CD14-positive monocyte (primary cell): ENCODE measurements at regions not wholly inside any gene's neighbourhood (a gene's known extent, or its start where the extent isn't known, plus 50 kb on each side); places are given as distances from the start of the nearest gene placed in this dataset.

Source experiments
- DNase-seq, 3 donors: peaks; one replicate each; pipeline ENCODE4 v3.0.0-alpha.2; 2011 to 2022
- H2AFZ ChIP-seq: 2 replicates; pipeline ENCODE4 v1.6.0; 2012; ENCODE audit warnings: mild to moderate bottlenecking, low read depth, low read length, inconsistent platforms; ENCODE audit not compliant: insufficient read depth, poor library complexity, severe bottlenecking
- H3K27ac ChIP-seq, 2 donors: 1 replicate in 1 of 2; 2 replicates in 1 of 2; pipeline ENCODE4 v1.5.1; 2012 to 2013; ENCODE audit warnings: low read length in 2 of 2, control low read depth in 1 of 2, inconsistent platforms in 1 of 2, low read depth in 1 of 2, mild to moderate bottlenecking in 1 of 2
- H3K27me3 ChIP-seq, 2 donors: one replicate each; pipeline versions ENCODE4 v1.6.0 to v1.6.1; 2011 to 2013; ENCODE audit warnings: low read length in 2 of 2; ENCODE audit not compliant: control insufficient read depth in 2 of 2, insufficient read depth in 2 of 2
- H3K36me3 ChIP-seq, 2 donors: replicated peaks in 1 of 2; 1 replicate in 1 of 2; 2 replicates in 1 of 2; pipeline versions ENCODE4 v1.5.1 to v1.6.1; 2012 to 2013; ENCODE audit warnings: low read length in 2 of 2, control low read depth in 1 of 2, inconsistent platforms in 1 of 2, mild to moderate bottlenecking in 1 of 2; ENCODE audit not compliant: insufficient read depth in 2 of 2, control insufficient read depth in 1 of 2
- H3K4me1 ChIP-seq, 2 donors: 1 replicate in 1 of 2; 2 replicates in 1 of 2; pipeline versions ENCODE4 v1.5.1 to v1.6.1; 2012 to 2013; ENCODE audit warnings: low read length in 2 of 2, control low read depth in 1 of 2, inconsistent platforms in 1 of 2, mild to moderate bottlenecking in 1 of 2, moderate library complexity in 1 of 2; ENCODE audit not compliant: insufficient read depth in 2 of 2, control insufficient read depth in 1 of 2
- H3K4me2 ChIP-seq: replicated peaks from 2 replicates; pipeline ENCODE3; 2012; ENCODE audit warnings: low read length, moderate library complexity, mild to moderate bottlenecking; ENCODE audit not compliant: poor library complexity, severe bottlenecking; ENCODE audit errors: extremely low read depth
- H3K4me3 ChIP-seq, 3 experiments: fragments of 200-600 bp in 1 of 3; sonication (generic) in 1 of 3; replicated peaks in 1 of 3; 1 replicate in 2 of 3; 2 replicates in 1 of 3; pipeline ENCODE4 v1.5.1; 2011 to 2013; ENCODE audit warnings: low read length in 3 of 3, mild to moderate bottlenecking in 3 of 3, control low read depth in 2 of 3, low read depth in 2 of 3, inconsistent platforms in 1 of 3, moderate library complexity in 1 of 3
- H3K79me2 ChIP-seq: 2 replicates; pipeline ENCODE4 v1.6.0; 2012; ENCODE audit warnings: mild to moderate bottlenecking, control low read depth, inconsistent platforms, low read length, moderate library complexity; ENCODE audit not compliant: insufficient read depth
- H3K9ac ChIP-seq: 2 replicates; pipeline ENCODE4 v1.6.0; 2017; ENCODE audit warnings: low read length, mild to moderate bottlenecking; ENCODE audit not compliant: insufficient read depth, poor library complexity, severe bottlenecking
- H3K9me3 ChIP-seq, 2 donors: replicated peaks in 1 of 2; 1 replicate in 1 of 2; 2 replicates in 1 of 2; pipeline versions ENCODE4 v1.5.1 to v1.6.1; 2012 to 2013; ENCODE audit warnings: low read length in 2 of 2, control low read depth in 1 of 2; ENCODE audit not compliant: control insufficient read depth in 1 of 2, insufficient read depth in 1 of 2
- H4K20me1 ChIP-seq: 2 replicates; pipeline ENCODE4 v1.6.0; 2012; ENCODE audit warnings: mild to moderate bottlenecking, low read length, control low read depth, moderate library complexity; ENCODE audit not compliant: insufficient read depth
- H3K27ac Mint-ChIP-seq, 7 donors: one replicate each; pipeline ENCODE4 v1.8.0; 2020; ENCODE audit warnings: mild to moderate bottlenecking in 7 of 7, mixed read lengths in 7 of 7, moderate library complexity in 6 of 7, inconsistent platforms in 2 of 7
- H3K27me3 Mint-ChIP-seq, 3 donors: one replicate each; pipeline ENCODE4 v1.8.0; 2021 to 2022; ENCODE audit warnings: low read depth in 3 of 3, mild to moderate bottlenecking in 3 of 3, mixed read lengths in 3 of 3, moderate library complexity in 3 of 3, inconsistent platforms in 1 of 3
- H3K36me3 Mint-ChIP-seq, 2 donors: one replicate each; pipeline ENCODE4 v1.8.0; 2020; ENCODE audit warnings: mixed read lengths in 2 of 2, inconsistent platforms in 1 of 2, mild to moderate bottlenecking in 1 of 2
- H3K4me1 Mint-ChIP-seq: one replicate; pipeline ENCODE4 v1.8.0; 2020; ENCODE audit warnings: mild to moderate bottlenecking, mixed read lengths
- H3K4me3 Mint-ChIP-seq, 2 donors: one replicate each; pipeline ENCODE4 v1.8.0; 2020; ENCODE audit warnings: mild to moderate bottlenecking in 2 of 2, mixed read lengths in 2 of 2, moderate library complexity in 1 of 2
- H3K9me3 Mint-ChIP-seq, 7 donors: one replicate each; pipeline ENCODE4 v1.8.0; 2020 to 2022; ENCODE audit warnings: mixed read lengths in 7 of 7, mild to moderate bottlenecking in 6 of 7, moderate library complexity in 6 of 7, inconsistent platforms in 2 of 7
- WGBS: methylation state at CpG from one replicate; pipeline ENCODE4 v1.1.5; 2013; ENCODE audit warnings: missing lambda C conversion rate; ENCODE audit not compliant: insufficient coverage; 5-methylcytosine and 5-hydroxymethylcytosine counted together
- intact Hi-C, 2 donors: fragments of 100-400 bp; cut with micrococcal nuclease; formaldehyde crosslinking; loops; one replicate each; pipeline versions ENCODE4 v1.15.0 to v1.15.1; 2023
- TF ChIP-seq, protein P1 (sequence below): fragments of 200-600 bp; IDR thresholded peaks from one replicate; pipeline ENCODE4 v1.8.0; 2022; ENCODE audit warnings: antibody characterized with exemption, mild to moderate bottlenecking

GRCh38 chr1:232132572-232132971 is 497.4 kb downstream of the SIPA1L2 start:
- Histone ChIP-seq H3K9ac (no peak overlapping the region), H4K20me1 (no peaks in the 10 kb centered on the region), H3K4me3 (no peak overlapping the region), H3K27ac (no peak overlapping the region), H3K9me3 (peaks cover 0 to 13% of the 10 kb centered on the region in 2 donors), H3K4me1 (no peaks in the 10 kb centered on the region), H3K79me2 (no peaks in the 10 kb centered on the region), H3K36me3 (no peaks in the 10 kb centered on the region), H3K4me2 (no peak overlapping the region), H3K27me3 (no peaks in the 10 kb centered on the region), H2AFZ (no peak overlapping the region)
- no CpG with 5 or more reads among the region's 1 CpG for WGBS
- Mint-ChIP-seq H3K9me3 (peaks cover 4 to 17% (median 11%) of the 10 kb centered on the region in 7 donors), H3K27me3 (peaks cover 3 to 7% (median 6%) of the 10 kb centered on the region in 3 donors), H3K27ac (no peak overlapping the region), H3K36me3 (no peaks in the 10 kb centered on the region), H3K4me3 (no peak overlapping the region), H3K4me1 (no peaks in the 10 kb centered on the region)
- no peak for DNase-seq
- TF ChIP-seq, protein P1, sequence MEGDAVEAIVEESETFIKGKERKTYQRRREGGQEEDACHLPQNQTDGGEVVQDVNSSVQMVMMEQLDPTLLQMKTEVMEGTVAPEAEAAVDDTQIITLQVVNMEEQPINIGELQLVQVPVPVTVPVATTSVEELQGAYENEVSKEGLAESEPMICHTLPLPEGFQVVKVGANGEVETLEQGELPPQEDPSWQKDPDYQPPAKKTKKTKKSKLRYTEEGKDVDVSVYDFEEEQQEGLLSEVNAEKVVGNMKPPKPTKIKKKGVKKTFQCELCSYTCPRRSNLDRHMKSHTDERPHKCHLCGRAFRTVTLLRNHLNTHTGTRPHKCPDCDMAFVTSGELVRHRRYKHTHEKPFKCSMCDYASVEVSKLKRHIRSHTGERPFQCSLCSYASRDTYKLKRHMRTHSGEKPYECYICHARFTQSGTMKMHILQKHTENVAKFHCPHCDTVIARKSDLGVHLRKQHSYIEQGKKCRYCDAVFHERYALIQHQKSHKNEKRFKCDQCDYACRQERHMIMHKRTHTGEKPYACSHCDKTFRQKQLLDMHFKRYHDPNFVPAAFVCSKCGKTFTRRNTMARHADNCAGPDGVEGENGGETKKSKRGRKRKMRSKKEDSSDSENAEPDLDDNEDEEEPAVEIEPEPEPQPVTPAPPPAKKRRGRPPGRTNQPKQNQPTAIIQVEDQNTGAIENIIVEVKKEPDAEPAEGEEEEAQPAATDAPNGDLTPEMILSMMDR = no peak
- intact Hi-C loops = no loop called here

GRCh38 chr1:232131715-232132391 is 498.1 kb downstream of the SIPA1L2 start:
- TF ChIP-seq, protein P1 = no peak
- no peak overlapping the region for H2AFZ ChIP-seq
- no peak overlapping the region for H3K27ac ChIP-seq
- Mint-ChIP-seq H3K4me3 (no peak overlapping the region), H3K4me1 (no peaks in the 10 kb centered on the region), H3K27me3 (peaks cover 3 to 7% (median 5%) of the 10 kb centered on the region in 3 donors), H3K27ac (no peak overlapping the region), H3K36me3 (no peaks in the 10 kb centered on the region), H3K9me3 (peaks cover 4 to 20% (median 11%) of the 10 kb centered on the region in 7 donors)
- no peak for DNase-seq
- H3K36me3 ChIP-seq = no peaks in the 10 kb centered on the region
- no peak overlapping the region for H3K9ac ChIP-seq
- H3K27me3 ChIP-seq = no peaks in the 10 kb centered on the region
- no CpG with 5 or more reads among the region's 1 CpG for WGBS
- intact Hi-C loops = no loop called here
- peaks cover 0 to 13% of the 10 kb centered on the region in 2 donors for H3K9me3 ChIP-seq
- H3K4me3 ChIP-seq = no peak overlapping the region
- no peaks in the 10 kb centered on the region for H3K4me1 ChIP-seq
- no peaks in the 10 kb centered on the region for H3K79me2 ChIP-seq
- no peaks in the 10 kb centered on the region for H4K20me1 ChIP-seq
- no peak overlapping the region for H3K4me2 ChIP-seq
